HG02970 (cell line): ENCODE measurements at regions not wholly inside any gene's neighbourhood (a gene's known extent, or its start where the extent isn't known, plus 50 kb on each side); places are given as distances from the start of the nearest gene placed in this dataset.
"Not testable (repeated sequence)": the region's sequence is repeated elsewhere in the genome, so short reads cannot be mapped to it uniquely, and the experiment has no call there.

Experiments
- ATAC-seq: cut with Tn5 transposase; IDR thresholded peaks from one replicate; pipeline ENCODE4 v1.9.1; 2021; ENCODE audit warnings: mild to moderate bottlenecking, moderate library complexity, moderate number of reproducible peaks; ENCODE audit not compliant: unreplicated experiment, low FRiP score

- not testable (repeated sequence) for ATAC-seq
These were observed 536.4 kb downstream of the PRIM2 start for GRCh38 chr6:57853745-57854407.

DNA sequence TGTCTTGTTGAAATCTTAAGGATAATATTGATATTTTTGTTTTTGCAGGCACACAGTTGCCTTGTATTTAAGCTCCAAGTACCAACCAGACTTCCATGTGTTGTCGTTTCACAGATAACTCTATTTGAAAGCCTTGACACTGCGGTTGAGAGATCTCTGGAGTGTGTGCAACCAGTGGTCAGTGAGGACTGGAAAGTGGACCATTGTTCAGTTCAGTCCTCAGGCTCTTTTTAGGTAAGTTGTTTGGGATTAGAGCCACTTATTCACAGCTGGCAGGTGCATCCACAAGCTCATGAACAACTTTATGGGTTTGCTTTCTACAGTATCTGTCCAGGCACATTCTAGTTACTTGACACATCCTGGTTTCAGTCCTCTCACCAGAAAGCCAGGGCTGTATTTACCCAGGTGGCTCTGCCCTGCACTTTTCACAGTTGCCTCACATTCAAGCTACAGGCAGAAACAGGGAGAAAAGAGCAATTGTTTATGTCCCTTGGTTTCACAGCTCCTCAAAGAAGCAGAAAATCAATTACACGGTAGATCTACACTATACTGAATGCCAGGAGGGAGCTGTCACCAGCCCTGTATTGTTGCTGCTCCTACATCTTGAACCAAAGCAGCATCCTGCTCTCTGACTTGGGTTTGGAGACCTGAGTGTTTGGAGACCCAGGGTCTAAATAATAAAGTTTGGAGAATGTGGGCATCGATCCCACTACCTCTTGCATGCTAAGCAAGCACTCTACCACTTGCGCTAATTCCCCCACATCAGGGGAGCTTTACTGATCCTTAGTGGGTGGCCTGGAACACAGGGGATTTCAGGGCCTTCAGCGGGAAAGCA lies 543.3 kb downstream of the PRIM2 start:
- not testable (repeated sequence) for ATAC-seq

DNA sequence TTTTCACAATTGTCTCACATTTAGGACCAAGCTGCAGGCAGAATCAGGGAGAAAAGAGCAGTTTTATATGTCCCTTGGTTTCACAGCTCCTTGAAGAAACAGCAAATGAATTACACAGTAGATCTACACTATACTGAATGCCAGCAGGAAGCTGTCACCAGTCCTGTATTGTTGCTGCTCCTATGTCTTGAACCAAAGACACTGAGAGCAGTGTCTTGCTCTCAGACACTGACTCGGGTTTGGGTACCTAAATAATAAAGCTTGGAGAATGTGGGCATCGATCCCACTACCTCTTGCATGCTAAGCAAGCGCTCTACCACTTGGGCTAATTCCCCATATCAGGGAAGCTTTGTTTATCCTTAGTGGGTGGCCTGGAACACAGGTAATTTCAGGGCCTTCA lies 552.7 kb downstream of the PRIM2 start:
- not testable (repeated sequence) for ATAC-seq

DNA sequence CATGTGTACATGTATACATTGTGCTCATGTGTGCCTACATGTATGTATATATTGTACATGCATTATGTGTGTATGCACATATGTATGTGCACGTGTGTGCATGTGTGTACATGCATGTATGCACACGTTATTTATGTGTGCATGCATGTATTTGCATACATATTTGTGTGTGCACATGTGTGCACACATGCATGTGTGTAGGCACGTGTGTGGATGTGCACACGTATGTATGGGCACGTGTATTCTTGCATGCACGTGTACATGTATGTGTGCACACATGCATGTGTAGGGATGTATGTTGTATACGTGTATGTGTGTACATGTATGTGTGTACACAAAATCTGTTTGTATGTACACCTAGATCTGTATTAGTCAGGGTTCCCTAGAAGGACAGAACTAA lies 556.0 kb downstream of the PRIM2 start:
- ATAC-seq: not testable (repeated sequence)

GRCh38 chr6:57876659-57877058 lies 559.2 kb downstream of the PRIM2 start:
- ATAC-seq: not testable (repeated sequence)

DNA sequence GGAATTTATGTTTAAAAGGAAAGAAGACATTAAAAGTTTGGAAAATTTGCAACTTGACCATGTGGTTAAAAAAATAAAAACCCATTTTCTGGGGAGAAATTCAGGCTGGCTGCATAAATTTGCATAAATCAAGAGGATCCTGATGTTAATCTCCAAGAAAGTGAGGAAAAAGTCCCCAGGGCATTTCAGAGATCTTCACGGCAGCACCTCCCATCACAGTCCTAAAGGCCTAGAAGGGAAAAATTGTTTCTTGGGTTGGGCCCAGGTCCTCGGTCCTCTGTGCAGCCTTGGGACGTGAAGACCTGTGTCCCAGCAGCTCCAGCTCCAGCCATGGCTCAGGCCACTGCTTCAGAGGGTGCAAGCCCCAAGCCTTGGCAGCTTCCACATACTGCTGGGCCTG lies 560.3 kb downstream of the PRIM2 start:
- not testable (repeated sequence) for ATAC-seq

DNA sequence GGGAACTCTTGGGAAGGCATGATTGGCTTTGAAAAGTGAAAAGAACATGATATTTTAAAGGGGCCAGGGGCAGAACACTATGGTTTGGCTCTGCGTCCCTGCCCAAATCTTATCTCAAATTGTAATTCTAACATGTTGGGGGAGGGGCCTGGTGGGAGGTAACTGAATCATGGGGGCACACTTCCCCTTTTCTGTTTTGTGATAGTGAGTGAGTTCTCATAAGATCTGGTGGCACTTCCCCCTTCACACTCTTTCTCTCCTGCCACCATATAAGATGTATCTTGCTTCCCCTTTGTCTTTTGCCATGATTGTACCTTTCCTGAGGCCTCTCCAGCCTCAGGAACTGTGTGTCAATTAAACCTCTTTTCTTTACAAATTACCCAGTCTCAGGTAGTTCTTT lies 561.4 kb downstream of the PRIM2 start:
- ATAC-seq: not testable (repeated sequence)

- ATAC-seq: not testable (repeated sequence)
These were observed 581.4 kb downstream of the PRIM2 start for GRCh38 chr6:57898850-57899249.

DNA sequence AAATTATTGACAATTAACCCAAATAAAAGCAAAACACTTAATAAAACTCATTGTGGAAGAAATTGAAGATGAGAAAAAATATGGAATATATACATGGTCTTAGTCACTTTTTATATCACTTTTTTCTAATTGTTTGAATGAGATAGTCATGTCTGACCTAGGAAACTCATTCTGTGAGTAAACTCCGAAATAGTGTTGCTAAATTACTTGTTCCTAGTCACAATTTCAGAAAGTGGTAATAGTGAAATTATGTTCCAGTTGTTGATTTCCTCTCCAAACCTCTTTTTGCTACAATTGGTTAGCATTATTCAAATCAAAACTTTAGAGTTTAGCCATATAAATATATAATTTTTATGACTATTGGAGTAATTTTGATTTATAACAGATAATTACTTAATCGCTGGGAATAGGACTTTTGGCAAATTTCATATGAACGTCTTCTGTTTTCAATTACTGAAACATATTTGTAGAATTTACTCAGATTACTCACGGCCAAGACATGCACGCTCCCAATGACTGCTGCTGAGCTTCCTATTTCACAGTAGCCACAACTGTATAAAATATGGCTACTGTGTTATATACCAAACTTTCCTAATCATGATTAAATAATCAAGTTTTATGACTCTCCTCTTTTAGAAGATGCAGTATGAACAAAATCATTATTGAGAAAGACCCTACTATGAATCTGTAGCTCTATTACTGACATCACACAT lies 583.4 kb downstream of the PRIM2 start:
- not testable (repeated sequence) for ATAC-seq

DNA sequence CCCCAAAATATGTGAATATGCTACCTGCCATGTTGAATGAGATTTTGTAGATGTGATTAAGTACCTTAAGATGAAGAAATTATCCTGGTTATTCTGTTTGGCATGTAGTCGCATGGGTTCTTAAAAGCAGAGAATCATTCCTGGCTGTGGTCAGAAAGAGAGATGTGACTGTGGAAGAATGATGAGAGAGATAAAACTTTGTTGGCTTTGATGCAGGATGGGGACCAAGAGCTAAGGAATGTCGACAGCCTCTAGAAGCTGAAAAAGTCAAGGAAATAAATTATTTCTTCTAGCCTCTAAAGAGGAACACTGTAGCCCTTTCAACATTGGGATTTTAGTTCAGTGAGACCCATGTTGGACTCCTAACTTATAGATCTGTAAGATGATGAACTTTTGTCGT lies 584.0 kb downstream of the PRIM2 start:
- not testable (repeated sequence) for ATAC-seq

GRCh38 chr6:57904356-57904755 lies 586.9 kb downstream of the PRIM2 start:
- ATAC-seq: not testable (repeated sequence)

DNA sequence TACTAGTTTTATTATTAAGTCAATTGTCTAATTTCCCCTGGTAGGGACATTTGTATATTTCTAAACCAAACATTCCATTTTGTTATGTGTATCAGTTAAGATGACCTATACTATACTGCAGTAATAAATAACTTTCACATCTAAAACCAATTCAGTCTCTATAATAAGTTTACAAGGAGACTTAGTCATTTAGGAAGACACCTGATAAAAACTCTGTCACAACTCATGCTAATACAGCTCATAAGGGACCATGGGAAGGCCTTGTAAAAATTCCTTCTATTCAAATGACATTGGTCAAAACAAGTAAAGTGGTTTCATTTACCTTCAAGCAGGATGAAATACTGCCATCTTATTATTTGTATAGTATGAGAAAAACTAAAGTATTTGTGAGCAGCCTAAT lies 597.9 kb downstream of the PRIM2 start:
- ATAC-seq: not testable (repeated sequence)

- ATAC-seq: not testable (repeated sequence)
These were observed 625.5 kb downstream of the PRIM2 start for GRCh38 chr6:57942966-57943365.

DNA sequence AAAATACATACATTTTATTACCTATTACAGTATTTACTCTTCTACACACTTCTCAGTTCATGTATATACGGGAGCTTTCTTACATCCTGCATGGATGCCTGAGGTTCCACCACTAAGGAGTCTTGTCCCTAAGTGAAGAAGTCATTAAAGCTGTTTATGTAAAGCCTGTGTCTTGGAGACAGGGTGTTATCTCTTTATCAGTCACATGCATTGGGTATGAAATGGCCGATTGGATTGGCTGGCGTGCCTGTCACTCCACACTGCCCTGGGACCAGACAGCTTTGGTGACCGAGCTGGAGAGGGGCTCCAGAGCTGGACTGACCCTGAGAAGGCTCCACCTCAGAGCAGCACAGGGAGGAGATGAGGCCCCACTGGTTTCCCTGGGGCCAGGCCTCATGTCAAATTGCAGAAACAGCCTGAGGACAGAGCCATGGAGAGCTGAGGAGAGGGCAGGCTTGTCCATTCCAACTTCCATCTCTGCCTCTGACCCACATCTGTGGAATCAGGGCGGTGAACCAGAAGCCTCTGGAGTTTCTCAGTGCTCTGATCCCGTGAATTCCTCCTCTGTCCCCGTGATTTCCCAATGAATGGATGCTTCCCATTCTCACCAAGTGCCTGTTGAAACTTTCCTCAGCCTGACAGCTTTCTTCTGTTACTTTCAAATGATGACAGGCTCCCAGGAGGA lies 628.8 kb downstream of the PRIM2 start:
- ATAC-seq: not testable (repeated sequence)

- ATAC-seq: not testable (repeated sequence)
These were observed 629.3 kb downstream of the PRIM2 start for GRCh38 chr6:57946769-57947091.

GRCh38 chr6:57948481-57948880 lies 631.1 kb downstream of the PRIM2 start:
- not testable (repeated sequence) for ATAC-seq

DNA sequence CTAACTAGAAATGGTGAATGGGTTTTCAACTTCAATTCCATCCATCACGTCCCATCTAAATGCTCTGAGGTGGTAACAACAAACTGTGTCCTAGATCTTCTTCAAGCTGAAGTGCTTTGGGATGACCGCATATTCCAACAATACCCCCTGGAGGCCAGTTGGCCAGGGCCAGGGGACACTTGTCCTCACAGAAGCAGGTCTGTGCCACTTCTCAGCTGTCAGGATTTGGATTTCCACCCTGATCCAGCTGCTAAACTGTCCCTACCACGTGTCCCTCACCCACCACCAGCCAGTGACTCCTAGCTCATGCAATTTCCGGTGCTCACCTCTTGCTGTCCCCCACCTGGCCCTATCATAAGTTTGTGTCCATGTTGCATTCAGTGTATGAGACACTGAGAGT lies 633.0 kb downstream of the PRIM2 start:
- not testable (repeated sequence) for ATAC-seq

DNA sequence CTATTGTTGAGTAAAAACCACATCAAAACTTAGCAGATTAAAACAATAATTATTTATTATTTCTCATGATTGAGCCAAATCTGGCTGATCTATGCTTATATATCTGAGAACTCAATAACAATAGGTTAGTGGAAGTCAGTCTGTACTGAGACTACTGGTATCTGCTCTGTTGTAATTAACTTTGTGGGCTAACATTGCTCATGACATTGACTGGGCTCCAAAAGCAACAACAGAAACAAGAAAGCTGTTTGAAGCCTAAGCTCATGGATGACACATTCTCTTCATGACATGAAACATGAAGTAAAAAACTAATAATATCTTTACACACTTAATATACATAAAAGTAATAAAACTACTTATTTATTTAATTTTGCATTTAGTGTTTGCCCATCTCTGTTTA lies 649.3 kb downstream of the PRIM2 start:
- ATAC-seq: not testable (repeated sequence)

- not testable (repeated sequence) for ATAC-seq
These were observed 654.5 kb downstream of the PRIM2 start for GRCh38 chr6:57971956-57972355.

GRCh38 chr6:57974653-57975052 lies 657.2 kb downstream of the PRIM2 start:
- ATAC-seq: no peak

- ATAC-seq: not testable (repeated sequence)
These were observed 657.7 kb downstream of the PRIM2 start for GRCh38 chr6:57975127-57975526.
